HCT116 (cell line): ENCODE measurements at regions not wholly inside any gene's neighbourhood (a gene's known extent, or its start where the extent isn't known, plus 50 kb on each side); places are given as distances from the start of the nearest gene placed in this dataset.

Experiments
- ATAC-seq: fragments of 200-7000 bp; cut with Tn5 transposase; 2 replicates; pipeline ENCODE4 v1.9.1; 2020; ENCODE audit warnings: mild to moderate bottlenecking, moderate library complexity
- BruUV-seq: library from RNA; stranded (reverse); fragments of 400-500 nt; replicated peaks from 2 replicates; lab custom pipeline; 2021; lab: Mats Ljungman, UMichigan
- CTCF ChIA-PET: fragments of 300-600 bp; sonication (Branson Sonifier 250); formaldehyde crosslinking; loops from one replicate; lab custom pipeline; 2021; ENCODE audit warnings: antibody characterized with exemption; lab: Charles Lee
- POLR2A ChIA-PET: fragments of 300-600, 350-600 bp; sonication (Branson Sonifier 250); formaldehyde crosslinking; loops from one replicate; lab custom pipeline; 2021; ENCODE audit warnings: antibody characterized with exemption; lab: Charles Lee
- RAD21 ChIA-PET, 2 experiments: fragments of 300-600 bp; sonication (Branson Sonifier 250); formaldehyde crosslinking; loops; one replicate each; lab custom pipeline; 2023; ENCODE audit warnings: low total read pairs in 2 of 2; ENCODE audit not compliant: uncharacterized antibody in 2 of 2, unreplicated experiment in 2 of 2, low non-redundant PET in 1 of 2; lab: Charles Lee
- DNase-seq: peaks from one replicate; pipeline ENCODE4 v3.0.0-alpha.2; 2010; ENCODE audit warnings: low read depth, low spot score
- H2AFZ ChIP-seq: fragments of 200-600 bp; shearing (Covaris generic), sonication (generic); 2 replicates; pipeline ENCODE4 v1.6.1; 2017; ENCODE audit warnings: low read depth, mixed run types, mixed read lengths, antibody characterized with exemption, low read length; ENCODE audit not compliant: poor library complexity, severe bottlenecking
- H3K27ac ChIP-seq: 2 replicates; pipeline ENCODE4 v1.5.1; 2012; ENCODE audit warnings: low read depth, low read length
- H3K27me3 ChIP-seq: fragments of 200-600 bp; sonication (generic); 2 replicates; pipeline ENCODE4 v1.6.1; 2016; ENCODE audit warnings: mixed run types, low read length, mixed read lengths; ENCODE audit not compliant: insufficient read depth
- H3K36me3 ChIP-seq, 2 experiments: fragments of 200-500 bp in 1 of 2; fragments of 200-600 bp in 1 of 2; sonication (Bioruptor generic) in 1 of 2; sonication (generic) in 1 of 2; 2 replicates each; pipeline versions ENCODE4 v1.5.1 to v1.6.1; 2014 to 2016; ENCODE audit warnings: low read length in 2 of 2, inconsistent platforms in 1 of 2, mixed read lengths in 1 of 2, mixed run types in 1 of 2; ENCODE audit not compliant: insufficient read depth in 2 of 2, control insufficient read depth in 1 of 2
- H3K4me1 ChIP-seq, 2 experiments: fragments of 200-600 bp in 1 of 2; sonication (generic) in 1 of 2; 2 replicates each; pipeline versions ENCODE4 v1.5.1 to v1.6.1; 2012 to 2017; ENCODE audit warnings: low read length in 2 of 2, inconsistent platforms in 1 of 2, mild to moderate bottlenecking in 1 of 2, mixed read lengths in 1 of 2, mixed run types in 1 of 2, moderate library complexity in 1 of 2; ENCODE audit not compliant: insufficient read depth in 2 of 2, control insufficient read depth in 1 of 2
- H3K4me2 ChIP-seq: fragments of 200-600 bp; sonication (generic); 2 replicates; pipeline ENCODE4 v1.6.1; 2017; ENCODE audit warnings: mixed run types, low read length, mixed read lengths
- H3K4me3 ChIP-seq, 2 experiments: fragments of 200-600 bp in 1 of 2; sonication (generic) in 1 of 2; replicated peaks in 1 of 2; 2 replicates each; pipeline ENCODE4 v1.5.1; 2011 to 2016; ENCODE audit warnings: low read length in 2 of 2, control low read depth in 1 of 2, low read depth in 1 of 2, mild to moderate bottlenecking in 1 of 2, mixed read lengths in 1 of 2, mixed run types in 1 of 2
- H3K79me2 ChIP-seq: fragments of 200-600 bp; sonication (generic); 2 replicates; pipeline ENCODE4 v1.6.1; 2017; ENCODE audit warnings: mild to moderate bottlenecking, mixed run types, low read length, moderate library complexity, mixed read lengths; ENCODE audit not compliant: insufficient read depth
- H3K9ac ChIP-seq: fragments of 200-600 bp; sonication (generic); 2 replicates; pipeline ENCODE4 v1.6.1; 2016; ENCODE audit warnings: low read length, mixed read lengths
- H3K9me2 ChIP-seq: fragments of 200-600 bp; sonication (generic), shearing (Covaris generic); 2 replicates; pipeline ENCODE4 v1.6.1; 2017; ENCODE audit warnings: mixed run types, mild to moderate bottlenecking, moderate library complexity; ENCODE audit not compliant: insufficient read depth
- H3K9me3 ChIP-seq, 2 experiments: fragments of 200-500 bp in 1 of 2; fragments of 200-600 bp in 1 of 2; sonication (Bioruptor generic) in 1 of 2; sonication (generic) in 1 of 2; 2 replicates each; pipeline ENCODE4 v1.6.1; 2014 to 2017; ENCODE audit warnings: low read length in 2 of 2, mixed read lengths in 2 of 2, inconsistent platforms in 1 of 2, low read depth in 1 of 2, mild to moderate bottlenecking in 1 of 2, mixed run types in 1 of 2, moderate library complexity in 1 of 2; ENCODE audit not compliant: control insufficient read depth in 1 of 2, insufficient read depth in 1 of 2
- H4K20me1 ChIP-seq: fragments of 200-600 bp; sonication (generic), shearing (Covaris generic); 2 replicates; pipeline ENCODE4 v1.6.1; 2017; ENCODE audit warnings: mixed run types, mild to moderate bottlenecking, moderate library complexity; ENCODE audit not compliant: insufficient read depth
- ATF3 ChIP-seq: IDR thresholded peaks from 2 replicates; pipeline ENCODE4 v1.6.1; 2012
- EGR1 ChIP-seq: IDR thresholded peaks from 2 replicates; pipeline ENCODE4 v1.6.1; 2012; ENCODE audit warnings: low read depth
- ELF1 ChIP-seq: IDR thresholded peaks from 2 replicates; pipeline ENCODE4 v1.6.1; 2012; ENCODE audit warnings: low read depth, borderline replicate concordance
- EZH2phosphoT487 ChIP-seq: fragments of 200-600 bp; IDR thresholded peaks from 2 replicates; pipeline ENCODE4 v1.6.1; 2018; ENCODE audit warnings: antibody characterized with exemption, borderline replicate concordance
- FOSL1 ChIP-seq: IDR thresholded peaks from 2 replicates; pipeline ENCODE4 v1.6.1; 2012; ENCODE audit warnings: low read depth
- MAX ChIP-seq: IDR thresholded peaks from 2 replicates; pipeline ENCODE4 v1.6.1; 2012
- POLR2A ChIP-seq: IDR thresholded peaks from 2 replicates; pipeline ENCODE4 v1.7.0; 2011; ENCODE audit warnings: borderline replicate concordance; ENCODE audit not compliant: insufficient read depth, insufficient read length; ENCODE audit errors: extremely low read depth
- POLR2AphosphoS5 ChIP-seq: IDR thresholded peaks from 2 replicates; pipeline ENCODE4 v1.6.1; 2011; ENCODE audit warnings: mild to moderate bottlenecking, low read depth, low read length, moderate library complexity
- RAD21 ChIP-seq: IDR thresholded peaks from 2 replicates; pipeline ENCODE4 v1.6.1; 2012; ENCODE audit warnings: low read depth, mild to moderate bottlenecking
- SIN3A ChIP-seq: IDR thresholded peaks from 2 replicates; pipeline ENCODE4 v1.6.1; 2012; ENCODE audit warnings: low read depth
- SP1 ChIP-seq: IDR thresholded peaks from 2 replicates; pipeline ENCODE4 v1.6.1; 2012; ENCODE audit warnings: low read depth
- SRF ChIP-seq: IDR thresholded peaks from 2 replicates; pipeline ENCODE4 v1.6.1; 2012; ENCODE audit warnings: low read depth
- TCF7L2 ChIP-seq: IDR thresholded peaks from 2 replicates; pipeline ENCODE4 v1.7.0; 2011; ENCODE audit warnings: borderline replicate concordance, inconsistent platforms; ENCODE audit not compliant: insufficient read depth, insufficient read length; ENCODE audit errors: extremely low read depth
- YY1 ChIP-seq: IDR thresholded peaks from 2 replicates; pipeline ENCODE4 v1.6.1; 2011; ENCODE audit warnings: low read length, low read depth, moderate library complexity, mild to moderate bottlenecking; ENCODE audit not compliant: insufficient replicate concordance; ENCODE audit errors: extremely low read depth
- ZBTB33 ChIP-seq: IDR thresholded peaks from 2 replicates; pipeline ENCODE4 v1.6.1; 2011; ENCODE audit warnings: mild to moderate bottlenecking, low read length, moderate library complexity; ENCODE audit not compliant: insufficient replicate concordance; ENCODE audit errors: extremely low read depth
- intact Hi-C: fragments of 100-400 bp; cut with micrococcal nuclease; formaldehyde crosslinking; loops from 2 replicates; pipeline ENCODE4 v1.10.0; 2022

GRCh38 chr3:46135475-46135874 lies 72.6 kb downstream of the CCR1 start:
- no TSS peak for BruUV-seq
- H3K4me1 ChIP-seq: no peaks in the 10 kb centered on the region
- no peaks in the 10 kb centered on the region for H3K9me3 ChIP-seq
- H3K79me2 ChIP-seq: no peaks in the 10 kb centered on the region
- ChIA-PET RAD21 (no interaction called here), POLR2A (no interaction called here), CTCF (no interaction called here)
- H3K9ac ChIP-seq: no peak overlapping the region
- no peak overlapping the region for H3K4me3 ChIP-seq
- no peak overlapping the region for H3K27ac ChIP-seq
- no peak for ATAC-seq
- intact Hi-C loops: no loop called here
- H3K36me3 ChIP-seq: no peaks in the 10 kb centered on the region
- DNase-seq: no peak
- H3K27me3 ChIP-seq: peaks cover 4% of the 10 kb centered on the region; the same call in 1 of the 2 replicates
- H3K4me2 ChIP-seq: no peak overlapping the region
- no peaks in the 10 kb centered on the region for H3K9me2 ChIP-seq
- no peak for TF ChIP-seq SRF
- no peak for TF ChIP-seq TCF7L2
- TF ChIP-seq EZH2phosphoT487: no peak
- TF ChIP-seq ZBTB33: no peak
- no peak for TF ChIP-seq POLR2A
- no peak for TF ChIP-seq RAD21
- no peak for TF ChIP-seq POLR2AphosphoS5
- TF ChIP-seq ELF1: no peak
- TF ChIP-seq SIN3A: no peak
- TF ChIP-seq YY1: no peak
- no peak for TF ChIP-seq SP1
- no peak for TF ChIP-seq MAX
- TF ChIP-seq EGR1: no peak
- no peak for TF ChIP-seq FOSL1
- TF ChIP-seq ATF3: no peak
- TF ChIP-seq, all 23 proteins: peak for 0
- no peaks in the 10 kb centered on the region for H4K20me1 ChIP-seq
- H2AFZ ChIP-seq: no peak overlapping the region
